Erythroblast (primary cell): ENCODE measurements at regions not wholly inside any gene's neighbourhood (a gene's known extent, or its start where the extent isn't known, plus 50 kb on each side); places are given as distances from the start of the nearest gene placed in this dataset.

Experiments
- GATA1 ChIP-seq: IDR thresholded peaks from 2 replicates; pipeline ENCODE4 v1.6.1; 2011; ENCODE audit warnings: low read depth, mild to moderate bottlenecking, control low read depth, low read length, moderate library complexity
- POLR2A ChIP-seq: IDR thresholded peaks from 2 replicates; pipeline ENCODE4 v1.6.1; 2011; ENCODE audit warnings: mild to moderate bottlenecking, low read length

DNA sequence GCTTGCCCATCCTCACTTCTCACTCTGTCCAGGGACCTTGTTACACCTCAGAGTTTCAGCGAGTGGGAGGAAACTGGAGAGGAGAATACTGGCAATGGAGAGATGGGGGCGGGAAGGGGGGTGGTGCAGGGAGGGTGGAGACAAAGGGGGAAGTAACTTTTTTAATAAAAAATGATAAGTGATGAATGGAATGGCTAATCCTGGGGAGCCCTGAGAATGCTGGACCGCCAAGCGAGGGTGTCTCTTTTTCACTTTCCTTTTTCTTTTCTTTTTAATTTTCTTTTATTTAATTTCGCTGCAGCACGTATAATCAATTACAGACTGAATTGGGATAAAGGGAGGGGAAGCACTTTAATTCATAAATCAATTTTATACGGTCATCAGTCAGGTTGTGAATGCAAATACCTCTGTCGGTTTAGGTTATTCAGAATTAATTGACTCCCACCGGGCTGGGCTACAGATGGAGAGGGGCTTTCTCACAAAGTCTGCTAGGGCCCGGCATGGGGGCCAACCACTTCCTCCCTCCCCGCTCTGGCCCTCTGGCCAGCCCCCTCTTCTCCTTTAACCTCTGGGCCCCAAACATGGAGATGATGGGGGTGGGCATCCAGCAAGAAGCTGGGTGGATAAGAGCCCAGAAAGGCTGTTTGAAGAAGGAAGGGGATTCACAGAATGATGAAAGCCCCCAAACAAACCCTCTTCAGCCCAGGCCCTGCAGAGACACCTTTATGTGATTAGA lies 106.8 kb upstream of the BOC start:
- TF ChIP-seq POLR2A: no peak
- no peak for TF ChIP-seq GATA1
